ENCODE measurements at regions not wholly inside any gene's neighbourhood (a gene's known extent, or its start where the extent isn't known, plus 50 kb on each side); places are given as distances from the start of the nearest gene placed in this dataset.

DNA sequence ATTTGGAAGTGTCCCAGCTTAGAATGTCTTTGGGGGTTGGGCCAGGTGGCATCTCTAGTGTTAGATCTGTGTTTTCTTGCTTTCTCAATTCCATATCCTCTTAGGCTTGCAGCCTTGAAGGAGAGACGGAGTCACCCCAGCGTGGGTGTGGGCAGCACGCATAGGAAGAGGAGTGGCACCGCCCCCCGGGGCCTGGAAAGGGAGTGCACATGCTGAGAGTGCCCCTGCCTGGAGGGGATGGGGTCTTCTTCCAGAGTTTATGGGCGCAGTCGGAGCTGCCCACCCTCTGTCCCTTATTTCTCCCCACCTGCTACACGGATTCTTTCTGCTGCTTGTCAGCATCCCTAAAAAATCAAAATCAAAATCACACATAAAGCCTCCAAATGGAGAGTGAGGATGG lies 309.7 kb downstream of the QKI start:
- Histone ChIP-seq H3K36me3 (no peaks in the 10 kb centered on the region), H3K27ac (no peak overlapping the region), H3K4me1 (no peaks in the 10 kb centered on the region), H3K27me3 (no peaks in the 10 kb centered on the region), H3K9me3 (no peaks in the 10 kb centered on the region), H3K4me3 (no peak overlapping the region)
- DNase-seq (no peak), ATAC-seq (no peak)
- TF ChIP-seq, protein P1, sequence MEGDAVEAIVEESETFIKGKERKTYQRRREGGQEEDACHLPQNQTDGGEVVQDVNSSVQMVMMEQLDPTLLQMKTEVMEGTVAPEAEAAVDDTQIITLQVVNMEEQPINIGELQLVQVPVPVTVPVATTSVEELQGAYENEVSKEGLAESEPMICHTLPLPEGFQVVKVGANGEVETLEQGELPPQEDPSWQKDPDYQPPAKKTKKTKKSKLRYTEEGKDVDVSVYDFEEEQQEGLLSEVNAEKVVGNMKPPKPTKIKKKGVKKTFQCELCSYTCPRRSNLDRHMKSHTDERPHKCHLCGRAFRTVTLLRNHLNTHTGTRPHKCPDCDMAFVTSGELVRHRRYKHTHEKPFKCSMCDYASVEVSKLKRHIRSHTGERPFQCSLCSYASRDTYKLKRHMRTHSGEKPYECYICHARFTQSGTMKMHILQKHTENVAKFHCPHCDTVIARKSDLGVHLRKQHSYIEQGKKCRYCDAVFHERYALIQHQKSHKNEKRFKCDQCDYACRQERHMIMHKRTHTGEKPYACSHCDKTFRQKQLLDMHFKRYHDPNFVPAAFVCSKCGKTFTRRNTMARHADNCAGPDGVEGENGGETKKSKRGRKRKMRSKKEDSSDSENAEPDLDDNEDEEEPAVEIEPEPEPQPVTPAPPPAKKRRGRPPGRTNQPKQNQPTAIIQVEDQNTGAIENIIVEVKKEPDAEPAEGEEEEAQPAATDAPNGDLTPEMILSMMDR (IDR thresholded peaks at IDR 0.05): no peak
- intact Hi-C loops (cut with DNase I): no loop called here

DNA sequence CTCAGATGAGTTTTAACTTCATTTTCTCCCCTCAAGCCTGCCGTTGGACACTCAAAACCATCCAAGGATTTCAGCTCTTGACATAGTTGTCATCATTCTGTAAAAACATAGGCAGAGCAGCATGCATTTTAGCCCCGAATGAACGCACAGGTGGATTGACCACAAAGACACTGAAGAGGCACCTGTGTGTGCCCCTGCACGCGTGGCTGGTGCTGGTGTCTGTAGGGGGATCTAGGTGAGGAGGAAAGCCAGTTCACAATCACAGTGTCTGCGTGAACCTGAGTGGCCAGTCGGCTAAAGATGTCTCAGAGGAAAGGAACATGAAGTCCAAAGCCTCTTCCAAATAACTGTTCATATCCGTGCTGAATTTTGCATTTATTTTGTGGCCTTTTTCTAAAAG lies 309.2 kb downstream of the QKI start:
- no peak for ATAC-seq
- TF ChIP-seq, protein P1 (IDR thresholded peaks at IDR 0.05): no peak
- H3K27me3 ChIP-seq: no peaks in the 10 kb centered on the region
- no peaks in the 10 kb centered on the region for H3K9me3 ChIP-seq
- intact Hi-C loops (cut with DNase I): no loop called here
- H3K4me1 ChIP-seq: no peaks in the 10 kb centered on the region
- no peak for DNase-seq
- H3K27ac ChIP-seq: no peak overlapping the region
- no peaks in the 10 kb centered on the region for H3K36me3 ChIP-seq
- no peak overlapping the region for H3K4me3 ChIP-seq

DNA sequence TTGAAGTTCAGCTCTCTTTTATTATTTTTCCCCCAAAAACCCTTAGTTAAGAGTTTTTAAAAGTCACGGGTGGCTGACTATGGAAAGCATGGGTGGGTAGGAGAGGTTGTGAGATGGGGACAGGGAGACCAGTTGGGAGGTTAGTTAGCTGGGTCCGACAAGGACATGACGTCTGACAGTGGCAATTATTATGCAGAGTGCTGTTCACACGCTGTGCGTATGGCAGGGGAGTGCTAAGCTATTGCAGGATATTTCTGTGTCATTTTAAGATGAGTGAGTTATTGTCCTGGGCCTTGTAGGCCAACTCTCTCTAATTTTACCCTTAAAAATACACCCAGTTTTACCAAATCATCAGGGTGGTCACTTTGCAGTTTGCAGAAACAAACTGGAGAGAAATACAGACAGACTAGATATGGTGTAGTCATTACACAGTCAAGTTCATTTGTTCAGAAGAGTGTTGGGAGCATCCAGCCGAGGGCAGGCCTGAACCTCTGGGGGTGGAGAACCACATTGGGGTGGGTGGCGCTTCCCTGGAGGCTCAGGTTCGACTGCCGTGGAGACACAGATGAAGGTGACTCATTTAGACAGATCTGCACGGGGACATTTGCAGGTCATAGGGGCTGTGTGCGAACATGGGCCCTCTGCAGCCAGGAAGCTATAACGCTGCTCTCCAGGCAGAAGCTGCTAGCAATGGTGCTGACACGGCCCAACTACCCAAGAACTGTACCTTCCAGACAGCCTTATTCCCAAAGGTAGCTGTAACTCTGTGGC lies 307.6 kb downstream of the QKI start:
- intact Hi-C loops (cut with DNase I): no loop called here
- DNase-seq (no peak), ATAC-seq (no peak)
- TF ChIP-seq, protein P1 (IDR thresholded peaks at IDR 0.05): no peak
- Histone ChIP-seq H3K27me3 (no peaks in the 10 kb centered on the region), H3K4me3 (no peak overlapping the region), H3K27ac (no peak overlapping the region), H3K4me1 (no peaks in the 10 kb centered on the region), H3K36me3 (no peaks in the 10 kb centered on the region), H3K9me3 (no peaks in the 10 kb centered on the region)

DNA sequence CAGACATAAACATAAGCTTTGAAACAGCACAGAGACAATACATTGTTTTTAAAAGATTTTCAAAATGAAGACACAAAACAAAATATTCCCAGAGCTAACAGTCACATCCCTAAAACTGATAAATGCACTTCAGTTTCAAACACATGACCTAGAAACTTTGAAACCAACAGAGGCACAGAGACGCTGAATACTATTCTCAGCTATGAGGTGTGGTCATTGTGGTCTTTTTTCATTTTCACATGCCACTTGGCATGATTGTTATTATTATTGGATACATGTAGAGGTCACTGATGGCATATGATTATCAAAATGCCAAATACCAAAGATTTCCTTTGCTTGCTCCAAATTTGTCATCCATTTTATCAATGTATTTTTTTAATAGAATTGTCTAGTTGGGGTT lies 306.9 kb downstream of the QKI start:
- TF ChIP-seq, protein P1 (IDR thresholded peaks at IDR 0.05): no peak

DNA sequence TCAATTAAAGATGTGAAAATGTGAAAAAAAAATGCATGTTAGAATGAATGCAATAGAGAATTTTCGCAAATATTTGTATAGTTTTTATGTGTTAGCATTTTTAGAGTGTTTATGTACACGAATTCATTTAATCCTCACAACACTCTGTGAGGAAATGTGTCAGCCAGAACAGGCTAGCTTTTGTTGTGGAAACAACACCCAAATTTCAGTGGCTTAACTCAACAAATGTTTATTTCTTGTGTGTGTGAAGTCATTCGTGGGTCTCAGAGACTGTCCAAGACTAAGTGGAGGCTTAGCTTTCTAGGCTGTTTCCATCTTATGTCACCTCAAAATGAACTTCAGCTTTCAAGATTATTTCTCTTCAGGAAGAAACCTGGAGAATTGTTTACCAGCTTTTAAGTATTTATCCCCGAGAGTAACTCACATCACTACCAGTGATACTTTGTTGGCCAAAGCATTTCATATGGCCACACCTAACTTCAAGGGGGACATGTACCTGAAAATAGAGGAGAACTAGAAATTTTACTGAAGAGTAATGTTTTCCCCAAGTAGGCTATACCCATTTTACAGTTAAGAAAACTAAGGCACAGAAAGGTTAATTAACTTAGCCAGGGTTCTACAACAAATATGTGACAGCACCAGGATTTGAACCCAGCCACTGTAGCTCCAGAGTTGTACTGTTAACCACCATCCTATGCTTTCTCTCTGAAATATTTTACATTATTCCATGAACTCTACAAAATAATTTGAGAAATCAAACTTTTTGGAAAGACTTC lies 306.1 kb downstream of the QKI start:
- no peak for DNase-seq
- no peak for ATAC-seq
- H3K9me3 ChIP-seq: no peaks in the 10 kb centered on the region
- H3K4me3 ChIP-seq: no peak overlapping the region
- no peaks in the 10 kb centered on the region for H3K36me3 ChIP-seq
- intact Hi-C loops (cut with DNase I): no loop called here
- H3K4me1 ChIP-seq: no peaks in the 10 kb centered on the region
- H3K27me3 ChIP-seq: no peaks in the 10 kb centered on the region
- TF ChIP-seq, protein P1 (IDR thresholded peaks at IDR 0.05): no peak
- H3K27ac ChIP-seq: no peak overlapping the region

More for the DNA sequence above, 306.9 kb downstream of the QKI start:
- H3K27ac ChIP-seq: no peak overlapping the region
- H3K9me3 ChIP-seq: no peaks in the 10 kb centered on the region
- ATAC-seq: no peak
- H3K4me3 ChIP-seq: no peak overlapping the region
- no peaks in the 10 kb centered on the region for H3K4me1 ChIP-seq
- H3K27me3 ChIP-seq: no peaks in the 10 kb centered on the region
- DNase-seq: no peak
- H3K36me3 ChIP-seq: no peaks in the 10 kb centered on the region
- intact Hi-C loops (cut with DNase I): no loop called here
